Progenitor cell of endocrine pancreas (in vitro differentiated cells): ENCODE measurements at regions not wholly inside any gene's neighbourhood (a gene's known extent, or its start where the extent isn't known, plus 50 kb on each side); places are given as distances from the start of the nearest gene placed in this dataset.

Source experiments
- DNase-seq: peaks from one replicate; pipeline ENCODE4 v3.0.0; 2021; ENCODE audit warnings: low spot score; ENCODE audit not compliant: unreplicated experiment
- H3K27ac Mint-ChIP-seq: 2 replicates; pipeline ENCODE4 v1.8.0; 2021; ENCODE audit warnings: mild to moderate bottlenecking, moderate library complexity, mixed read lengths
- H3K27me3 Mint-ChIP-seq: 2 replicates; pipeline ENCODE4 v1.8.0; 2021; ENCODE audit warnings: mixed read lengths
- H3K36me3 Mint-ChIP-seq: 2 replicates; pipeline ENCODE4 v1.8.0; 2022; ENCODE audit warnings: mixed read lengths; ENCODE audit not compliant: insufficient read depth
- H3K4me1 Mint-ChIP-seq: 2 replicates; pipeline ENCODE4 v1.8.0; 2021; ENCODE audit warnings: low read depth, mixed read lengths
- H3K4me3 Mint-ChIP-seq: 2 replicates; pipeline ENCODE4 v1.8.0; 2021; ENCODE audit warnings: low read depth, mild to moderate bottlenecking, moderate library complexity, mixed read lengths
- H3K9me3 Mint-ChIP-seq: 2 replicates; pipeline ENCODE4 v1.8.0; 2021; ENCODE audit warnings: low read depth, mixed read lengths
- CTCF ChIP-seq: fragments of 200-600 bp; sonication (generic); IDR thresholded peaks from one replicate; pipeline ENCODE4 v1.5.0; 2021; ENCODE audit warnings: antibody characterized with exemption, mild to moderate bottlenecking; ENCODE audit not compliant: unreplicated experiment

GRCh38 chr1:98030483-98030882 is 109.6 kb upstream of the DPYD start:
- DNase-seq = no peak
- Mint-ChIP-seq H3K27me3 (no peaks in the 10 kb centered on the region), H3K27ac (no peak overlapping the region), H3K9me3 (no peaks in the 10 kb centered on the region), H3K4me1 (peaks cover 9% of the 10 kb centered on the region), H3K36me3 (no peaks in the 10 kb centered on the region), H3K4me3 (no peak overlapping the region)
- TF ChIP-seq CTCF = no peak

GRCh38 chr1:98028800-98029199 is 108.0 kb upstream of the DPYD start:
- H3K4me3 Mint-ChIP-seq = no peak overlapping the region
- no peak overlapping the region for H3K27ac Mint-ChIP-seq
- H3K27me3 Mint-ChIP-seq = no peaks in the 10 kb centered on the region
- peaks cover 6% of the 10 kb centered on the region for H3K4me1 Mint-ChIP-seq
- no peaks in the 10 kb centered on the region for H3K9me3 Mint-ChIP-seq
- TF ChIP-seq CTCF = no peak
- no peak for DNase-seq
- no peaks in the 10 kb centered on the region for H3K36me3 Mint-ChIP-seq

DNA sequence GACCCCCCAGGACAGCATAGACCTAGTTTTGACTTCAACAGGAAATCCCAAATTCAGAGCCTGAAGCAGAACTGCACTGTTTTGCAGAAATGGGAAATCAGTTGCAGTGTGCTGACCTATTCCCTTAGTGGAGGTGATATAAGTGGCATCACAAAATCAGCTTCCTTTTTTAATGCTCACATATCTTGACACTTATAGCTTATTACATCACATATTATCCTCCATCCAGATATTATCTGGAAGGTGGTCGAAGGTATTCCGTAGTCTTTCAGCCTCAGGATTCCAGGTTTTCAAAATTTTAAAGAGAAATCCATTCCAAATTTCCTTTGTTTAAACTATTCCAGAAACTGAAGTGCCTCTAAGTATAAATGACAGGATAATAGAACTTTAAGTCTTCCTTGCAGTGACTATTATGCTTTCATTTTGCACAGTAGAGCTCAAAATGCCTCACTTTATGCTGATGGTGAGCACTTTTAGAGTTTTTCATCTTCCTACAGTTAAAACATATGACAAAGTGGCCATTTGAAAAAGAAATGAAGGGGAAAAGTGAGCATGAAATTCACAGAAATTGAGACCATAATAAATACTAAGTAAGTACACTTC is 106.4 kb upstream of the DPYD start:
- no peaks in the 10 kb centered on the region for H3K27me3 Mint-ChIP-seq
- peaks cover 6% of the 10 kb centered on the region for H3K4me1 Mint-ChIP-seq
- no peaks in the 10 kb centered on the region for H3K36me3 Mint-ChIP-seq
- H3K27ac Mint-ChIP-seq = no peak overlapping the region
- no peak overlapping the region for H3K4me3 Mint-ChIP-seq
- TF ChIP-seq CTCF = no peak
- no peaks in the 10 kb centered on the region for H3K9me3 Mint-ChIP-seq
- DNase-seq = no peak

- Mint-ChIP-seq H3K4me3 (no peak overlapping the region), H3K4me1 (peaks cover 4% of the 10 kb centered on the region), H3K27ac (no peak overlapping the region), H3K27me3 (no peaks in the 10 kb centered on the region), H3K36me3 (no peaks in the 10 kb centered on the region), H3K9me3 (no peaks in the 10 kb centered on the region)
- TF ChIP-seq CTCF = no peak
- no peak for DNase-seq
These were observed 105.0 kb upstream of the DPYD start for GRCh38 chr1:98025858-98026257.

- Mint-ChIP-seq H3K4me1 (peaks cover 4% of the 10 kb centered on the region), H3K4me3 (no peak overlapping the region)
These were observed 100.3 kb upstream of the DPYD start for GRCh38 chr1:98021126-98021525.

More at GRCh38 chr1:98021126-98021525, 100.3 kb upstream of the DPYD start:
- no peaks in the 10 kb centered on the region for H3K27me3 Mint-ChIP-seq
- no peak for DNase-seq
- no peak overlapping the region for H3K27ac Mint-ChIP-seq
- no peak for TF ChIP-seq CTCF
- H3K36me3 Mint-ChIP-seq = no peaks in the 10 kb centered on the region
- no peaks in the 10 kb centered on the region for H3K9me3 Mint-ChIP-seq
